ENCODE measurements at regions not wholly inside any gene's neighbourhood (a gene's known extent, or its start where the extent isn't known, plus 50 kb on each side); places are given as distances from the start of the nearest gene placed in this dataset.
"Not testable (repeated sequence)": the region's sequence is repeated elsewhere in the genome, so short reads cannot be mapped to it uniquely, and the experiment has no call there.

- H3K4ac ChIP-seq (ENCODE audit: low read depth, low read length) = no peak overlapping the region
- ChIA-PET POLR2A (ENCODE audit: unreplicated experiment) (no interaction called here), CTCF (no interaction called here)
- in situ Hi-C loops (cut with MboI; ENCODE audit: low sequenced_read_pairs) = no loop called here
- WGBS, 2 experiments (ENCODE audit: extremely low coverage in 2 of 2, insufficient read length in 1 of 2) = no CpG with 5 or more reads among the region's 3 CpGs
- no peak overlapping the region for H3K18ac ChIP-seq (ENCODE audit: low read depth, low read length)
- H3K9me3 ChIP-seq (ENCODE audit: control insufficient read depth, insufficient read depth, low read length) = no peaks in the 10 kb centered on the region
- H3K9me1 ChIP-seq (ENCODE audit: insufficient read depth, low read length) = no peaks in the 10 kb centered on the region
- H3K4me2 ChIP-seq (ENCODE audit: low read depth, low read length) = no peak overlapping the region
- no peak overlapping the region for H3K23ac ChIP-seq (ENCODE audit: low read depth, low read length)
- H2AFZ ChIP-seq (replicated peaks; ENCODE audit: low read length, poor library complexity) = no peak overlapping the region
- no peak overlapping the region for H2AK5ac ChIP-seq (ENCODE audit: low read depth, low read length)
- no peak overlapping the region for H2BK15ac ChIP-seq (ENCODE audit: low read depth, low read length)
- no peaks in the 10 kb centered on the region for H3K4me1 ChIP-seq (ENCODE audit: control insufficient read depth, insufficient read depth, low read length)
- no peak overlapping the region for H2AK9ac ChIP-seq (replicated peaks; ENCODE audit: low read depth, low read length, poor library complexity)
- H3K27ac ChIP-seq (ENCODE audit: insufficient read depth, low read length) = no peak overlapping the region
- H3K9ac ChIP-seq (ENCODE audit: low read depth, low read length) = no peak overlapping the region
- DNase-seq = no peak
- H2BK120ac ChIP-seq (ENCODE audit: low read depth, low read length) = no peak overlapping the region
- H4K91ac ChIP-seq (ENCODE audit: insufficient read depth, low read depth, low read length) = no peak overlapping the region
- no peak overlapping the region for H2BK5ac ChIP-seq (ENCODE audit: low read depth, low read length, poor library complexity, severe bottlenecking)
- no peak overlapping the region for H3K14ac ChIP-seq (replicated peaks; ENCODE audit: low read depth, low read length)
- H4K20me1 ChIP-seq (ENCODE audit: insufficient read depth, low read length) = no peaks in the 10 kb centered on the region
- H3K27me3 ChIP-seq (ENCODE audit: control insufficient read depth, insufficient read depth, low read length) = no peaks in the 10 kb centered on the region
- intact Hi-C loops (cut with micrococcal nuclease) = no loop called here
- H3K4me3 ChIP-seq (ENCODE audit: insufficient read depth, low read depth, low read length) = no peak overlapping the region
- no peaks in the 10 kb centered on the region for H3K79me1 ChIP-seq (ENCODE audit: low read depth in 1 of 2, low read length in 2 of 2)
- no peak for TF ChIP-seq RAD21 (IDR thresholded peaks at IDR 0.05; ENCODE audit: low read length)
- no peak overlapping the region for H4K5ac ChIP-seq (ENCODE audit: low read depth, low read length)
- no peak overlapping the region for H4K8ac ChIP-seq (ENCODE audit: low read depth in 2 of 2, low read length in 2 of 2)
- dilution Hi-C loops (cut with HindIII; ENCODE audit: low sequenced_read_pairs, unreplicated experiment) = no loop called here
- BruUV-seq (replicated peaks) = no TSS peak
- no peak for ATAC-seq (ENCODE audit: low read depth)
- H3K36me3 ChIP-seq (ENCODE audit: control insufficient read depth, insufficient read depth, low read length) = no peaks in the 10 kb centered on the region
- no peak overlapping the region for H2BK20ac ChIP-seq (ENCODE audit: low read depth, low read length)
- H3K56ac ChIP-seq (ENCODE audit: extremely low read depth, insufficient read depth, low read length) = no peak overlapping the region
Observed at GRCh38 chr15:61336026-61336638, 107.0 kb upstream of the RORA start.

GRCh38 chr15:61334714-61335113 lies 105.6 kb upstream of the RORA start:
- H2AFZ ChIP-seq (replicated peaks; ENCODE audit: low read length, poor library complexity); H3K4me1 ChIP-seq (ENCODE audit: control insufficient read depth, insufficient read depth, low read length); H4K91ac ChIP-seq (ENCODE audit: insufficient read depth, low read depth, low read length); POLR2A ChIA-PET (ENCODE audit: unreplicated experiment); H3K18ac ChIP-seq (ENCODE audit: low read depth, low read length); CTCF ChIA-PET; H4K20me1 ChIP-seq (ENCODE audit: insufficient read depth, low read length); H4K8ac ChIP-seq (ENCODE audit: low read depth in 2 of 2, low read length in 2 of 2); DNase-seq; H2BK120ac ChIP-seq (ENCODE audit: low read depth, low read length); H3K79me1 ChIP-seq (ENCODE audit: low read depth in 1 of 2, low read length in 2 of 2); H3K14ac ChIP-seq (replicated peaks; ENCODE audit: low read depth, low read length); ATAC-seq (ENCODE audit: low read depth); H3K27me3 ChIP-seq (ENCODE audit: control insufficient read depth, insufficient read depth, low read length); in situ Hi-C loops (cut with MboI; ENCODE audit: low sequenced_read_pairs); intact Hi-C loops (cut with micrococcal nuclease); H2AK9ac ChIP-seq (replicated peaks; ENCODE audit: low read depth, low read length, poor library complexity); dilution Hi-C loops (cut with HindIII; ENCODE audit: low sequenced_read_pairs, unreplicated experiment); H3K56ac ChIP-seq (ENCODE audit: extremely low read depth, insufficient read depth, low read length); H2BK20ac ChIP-seq (ENCODE audit: low read depth, low read length); H3K9me1 ChIP-seq (ENCODE audit: insufficient read depth, low read length); H3K9ac ChIP-seq (ENCODE audit: low read depth, low read length); H3K4me2 ChIP-seq (ENCODE audit: low read depth, low read length); H2BK5ac ChIP-seq (ENCODE audit: low read depth, low read length, poor library complexity, severe bottlenecking); H3K23ac ChIP-seq (ENCODE audit: low read depth, low read length); H2AK5ac ChIP-seq (ENCODE audit: low read depth, low read length); H4K5ac ChIP-seq (ENCODE audit: low read depth, low read length); H3K9me3 ChIP-seq (ENCODE audit: control insufficient read depth, insufficient read depth, low read length); H3K27ac ChIP-seq (ENCODE audit: insufficient read depth, low read length); H3K36me3 ChIP-seq (ENCODE audit: control insufficient read depth, insufficient read depth, low read length); H2BK15ac ChIP-seq (ENCODE audit: low read depth, low read length); H3K4me3 ChIP-seq (ENCODE audit: insufficient read depth, low read depth, low read length); BruUV-seq (replicated peaks); H3K4ac ChIP-seq (ENCODE audit: low read depth, low read length): not testable (repeated sequence)
- WGBS, 2 experiments (ENCODE audit: extremely low coverage in 2 of 2, insufficient read length in 1 of 2) = no CpG with 5 or more reads among the region's 5 CpGs
